ENCODE measurements at regions not wholly inside any gene's neighbourhood (a gene's known extent, or its start where the extent isn't known, plus 50 kb on each side); places are given as distances from the start of the nearest gene placed in this dataset.
"Not testable (repeated sequence)": the region's sequence is repeated elsewhere in the genome, so short reads cannot be mapped to it uniquely, and the experiment has no call there.

DNA sequence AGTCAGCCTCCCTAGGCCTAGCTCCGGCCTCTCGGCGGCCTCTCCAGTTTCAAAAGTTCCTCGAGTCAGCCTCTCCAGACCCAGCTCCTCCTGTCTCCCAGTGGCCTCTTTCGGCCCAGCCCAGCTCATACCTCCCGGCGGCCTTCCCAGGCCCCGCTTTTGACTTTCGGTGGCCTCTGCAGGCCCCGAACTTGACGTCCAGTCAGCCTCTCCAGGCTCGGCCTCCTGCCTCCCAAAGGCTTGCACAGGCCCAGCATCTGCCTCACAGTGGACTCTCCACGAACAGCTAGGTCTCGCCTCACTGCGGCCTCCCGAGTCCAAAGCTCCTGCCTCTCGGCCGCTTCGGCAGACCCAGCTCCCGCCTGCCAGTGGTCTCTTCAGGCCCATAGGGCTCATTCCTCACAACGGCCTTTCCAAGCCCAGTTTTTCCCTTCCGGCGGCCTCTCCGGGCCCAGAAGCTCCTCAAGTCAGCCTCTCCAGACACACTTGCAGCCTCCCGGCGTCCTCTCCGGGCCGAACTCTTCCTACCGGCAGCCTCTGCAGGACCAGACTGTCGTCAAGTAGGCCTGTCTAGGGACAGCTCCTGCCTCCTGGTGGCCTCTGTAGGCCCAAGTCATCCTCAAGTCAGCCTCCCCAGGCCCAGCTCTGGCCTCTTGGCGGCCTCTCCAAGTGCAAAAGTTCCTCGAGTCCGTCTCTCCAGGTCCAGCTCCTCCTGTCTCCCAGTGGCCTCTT, 249.9 kb upstream of the ZNF722 start:
- H3K4me1 Mint-ChIP-seq (ENCODE audit: low read depth); H3K27ac Mint-ChIP-seq; H3K4me3 ChIP-seq (ENCODE audit: low read length); DNase-seq; H3K36me3 ChIP-seq (ENCODE audit: insufficient read depth, low read length); H3K36me3 Mint-ChIP-seq (ENCODE audit: low read depth); H3K4me3 Mint-ChIP-seq; H3K27me3 ChIP-seq (ENCODE audit: control insufficient read depth in 1 of 2, insufficient read depth in 2 of 2, low read length in 2 of 2); H3K4me1 ChIP-seq (ENCODE audit: insufficient read depth, low read length); POLR2A ChIA-PET; H3K9me3 Mint-ChIP-seq; ATAC-seq (ENCODE audit: poor library complexity); H3K27me3 Mint-ChIP-seq; CTCF ChIA-PET; intact Hi-C loops (cut with DNase I, micrococcal nuclease); H3K27ac ChIP-seq (ENCODE audit: low read depth in 1 of 2, low read length in 2 of 2): not testable (repeated sequence)
- peaks cover 0 to 39% of the 10 kb centered on the region in 2 experiments for H3K9me3 ChIP-seq (ENCODE audit: control insufficient read depth in 1 of 2, insufficient read depth in 1 of 2, low read length in 2 of 2)

DNA sequence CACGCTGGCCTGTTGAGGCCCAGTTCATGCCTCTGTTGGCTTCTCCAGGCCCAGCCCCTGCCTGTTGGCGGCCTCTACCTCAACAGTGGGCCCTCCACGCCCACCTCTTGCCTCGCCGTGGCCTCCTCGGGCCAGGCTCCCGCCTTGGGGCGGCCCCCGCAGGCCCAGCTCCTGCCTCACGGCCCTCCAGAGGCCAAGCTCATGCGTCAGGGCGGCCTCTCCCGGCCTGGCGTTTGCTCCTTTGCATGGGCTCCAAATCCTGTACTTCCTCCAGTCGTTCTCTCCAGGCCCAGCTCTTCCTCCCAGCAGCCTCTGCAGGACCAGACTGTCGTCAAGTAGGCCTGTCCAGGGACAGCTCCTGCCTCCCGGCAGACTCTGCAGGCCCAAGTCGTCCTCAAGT, 246.2 kb upstream of the ZNF722 start:
- H3K4me1 ChIP-seq (ENCODE audit: insufficient read depth, low read length); H3K27me3 Mint-ChIP-seq; H3K4me3 ChIP-seq (ENCODE audit: low read length); H3K4me3 Mint-ChIP-seq; H3K36me3 ChIP-seq (ENCODE audit: insufficient read depth, low read length); H3K36me3 Mint-ChIP-seq (ENCODE audit: low read depth); H3K27ac Mint-ChIP-seq; CTCF ChIA-PET; DNase-seq; intact Hi-C loops (cut with DNase I, micrococcal nuclease); H3K27me3 ChIP-seq (ENCODE audit: control insufficient read depth in 1 of 2, insufficient read depth in 2 of 2, low read length in 2 of 2); ATAC-seq (ENCODE audit: poor library complexity); H3K9me3 Mint-ChIP-seq; POLR2A ChIA-PET; H3K27ac ChIP-seq (ENCODE audit: low read depth in 1 of 2, low read length in 2 of 2); H3K4me1 Mint-ChIP-seq (ENCODE audit: low read depth): not testable (repeated sequence)
- peaks cover 0 to 26% of the 10 kb centered on the region in 2 experiments for H3K9me3 ChIP-seq (ENCODE audit: control insufficient read depth in 1 of 2, insufficient read depth in 1 of 2, low read length in 2 of 2)

- H3K27ac Mint-ChIP-seq; H3K4me3 Mint-ChIP-seq; H3K9me3 Mint-ChIP-seq; CTCF ChIA-PET; H3K27me3 ChIP-seq (ENCODE audit: control insufficient read depth in 1 of 2, insufficient read depth in 2 of 2, low read length in 2 of 2); H3K4me1 Mint-ChIP-seq (ENCODE audit: low read depth); H3K36me3 Mint-ChIP-seq (ENCODE audit: low read depth); H3K36me3 ChIP-seq (ENCODE audit: insufficient read depth, low read length); H3K4me1 ChIP-seq (ENCODE audit: insufficient read depth, low read length); H3K27me3 Mint-ChIP-seq; DNase-seq; intact Hi-C loops (cut with DNase I, micrococcal nuclease); H3K4me3 ChIP-seq (ENCODE audit: low read length); POLR2A ChIA-PET; H3K27ac ChIP-seq (ENCODE audit: low read depth in 1 of 2, low read length in 2 of 2); ATAC-seq (ENCODE audit: poor library complexity): not testable (repeated sequence)
- peaks cover 0 to 19% of the 10 kb centered on the region in 2 experiments for H3K9me3 ChIP-seq (ENCODE audit: control insufficient read depth in 1 of 2, insufficient read depth in 1 of 2, low read length in 2 of 2)
Measured at GRCh38 chr7:63753160-63753559, 245.5 kb upstream of the ZNF722 start.

GRCh38 chr7:63760202-63760601, 238.4 kb upstream of the ZNF722 start:
- not testable (repeated sequence) for H3K4me1 Mint-ChIP-seq (ENCODE audit: low read depth); ATAC-seq (ENCODE audit: poor library complexity); H3K27me3 ChIP-seq (ENCODE audit: control insufficient read depth in 1 of 2, insufficient read depth in 2 of 2, low read length in 2 of 2)

DNA sequence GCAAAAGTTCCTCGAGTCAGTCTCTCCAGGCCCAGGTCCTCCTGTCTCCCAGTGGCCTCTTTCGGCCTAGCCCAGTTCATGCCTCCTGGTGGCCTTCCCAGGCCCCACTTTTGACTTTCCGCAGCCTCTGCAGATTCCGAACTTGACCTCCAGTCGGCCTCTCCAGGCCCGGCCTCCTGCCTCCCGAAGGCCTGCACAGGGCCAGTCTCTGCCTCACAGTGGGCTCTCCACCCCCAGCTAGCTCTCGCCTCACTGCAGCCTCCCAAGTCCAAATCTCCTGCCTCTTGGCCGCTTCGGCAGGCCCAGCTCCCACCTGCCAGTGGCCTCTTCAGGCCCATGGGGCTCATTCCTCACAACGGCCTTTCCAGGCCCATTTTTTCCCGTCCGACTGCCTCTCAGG, 233.1 kb upstream of the ZNF722 start:
- H3K9me3 ChIP-seq (ENCODE audit: control insufficient read depth in 1 of 2, insufficient read depth in 1 of 2, low read length in 2 of 2): peaks cover 0 to 25% of the 10 kb centered on the region in 2 experiments
- H3K4me1 Mint-ChIP-seq (ENCODE audit: low read depth); CTCF ChIA-PET; H3K4me3 ChIP-seq (ENCODE audit: low read length); POLR2A ChIA-PET; H3K27me3 ChIP-seq (ENCODE audit: control insufficient read depth in 1 of 2, insufficient read depth in 2 of 2, low read length in 2 of 2); H3K36me3 Mint-ChIP-seq (ENCODE audit: low read depth); H3K27ac Mint-ChIP-seq; intact Hi-C loops (cut with DNase I, micrococcal nuclease); H3K4me1 ChIP-seq (ENCODE audit: insufficient read depth, low read length); H3K4me3 Mint-ChIP-seq; H3K36me3 ChIP-seq (ENCODE audit: insufficient read depth, low read length); ATAC-seq (ENCODE audit: poor library complexity); H3K9me3 Mint-ChIP-seq; H3K27me3 Mint-ChIP-seq; DNase-seq; H3K27ac ChIP-seq (ENCODE audit: low read depth in 1 of 2, low read length in 2 of 2): not testable (repeated sequence)

More at GRCh38 chr7:63760202-63760601, 238.4 kb upstream of the ZNF722 start:
- H3K4me3 ChIP-seq (ENCODE audit: low read length); DNase-seq; H3K9me3 ChIP-seq (ENCODE audit: control insufficient read depth in 1 of 2, insufficient read depth in 1 of 2, low read length in 2 of 2); intact Hi-C loops (cut with DNase I, micrococcal nuclease); POLR2A ChIA-PET; H3K4me3 Mint-ChIP-seq; CTCF ChIA-PET; H3K36me3 Mint-ChIP-seq (ENCODE audit: low read depth); H3K9me3 Mint-ChIP-seq; H3K27ac Mint-ChIP-seq; H3K36me3 ChIP-seq (ENCODE audit: insufficient read depth, low read length); H3K4me1 ChIP-seq (ENCODE audit: insufficient read depth, low read length); H3K27me3 Mint-ChIP-seq; H3K27ac ChIP-seq (ENCODE audit: low read depth in 1 of 2, low read length in 2 of 2): not testable (repeated sequence)

DNA sequence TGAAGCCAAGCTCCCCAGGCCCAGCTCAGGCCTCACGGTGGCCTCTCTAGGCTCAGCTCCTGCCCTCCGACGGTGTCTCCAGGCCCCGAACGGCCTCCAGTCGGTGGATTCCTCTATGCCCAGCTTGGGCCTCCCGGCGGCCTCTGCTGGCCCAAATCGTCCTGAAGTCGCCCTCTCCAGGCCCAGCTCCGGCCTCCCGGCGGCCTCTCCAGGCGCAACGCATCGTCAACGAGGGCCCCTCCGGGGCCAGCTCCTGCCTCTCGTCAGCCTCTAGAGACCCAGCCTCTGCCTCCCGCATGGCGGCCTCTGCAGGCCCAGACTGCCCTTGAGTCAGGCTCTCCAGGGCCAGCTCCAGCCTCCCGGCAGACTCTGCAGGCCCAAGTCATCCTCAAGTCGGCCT, 232.5 kb upstream of the ZNF722 start:
- DNase-seq; H3K4me1 ChIP-seq (ENCODE audit: insufficient read depth, low read length); intact Hi-C loops (cut with DNase I, micrococcal nuclease); H3K27ac Mint-ChIP-seq; ATAC-seq (ENCODE audit: poor library complexity); H3K9me3 Mint-ChIP-seq; H3K27me3 Mint-ChIP-seq; H3K4me3 Mint-ChIP-seq; POLR2A ChIA-PET; H3K4me3 ChIP-seq (ENCODE audit: low read length); CTCF ChIA-PET; H3K36me3 Mint-ChIP-seq (ENCODE audit: low read depth); H3K27me3 ChIP-seq (ENCODE audit: control insufficient read depth in 1 of 2, insufficient read depth in 2 of 2, low read length in 2 of 2); H3K27ac ChIP-seq (ENCODE audit: low read depth in 1 of 2, low read length in 2 of 2); H3K4me1 Mint-ChIP-seq (ENCODE audit: low read depth); H3K36me3 ChIP-seq (ENCODE audit: insufficient read depth, low read length): not testable (repeated sequence)
- peaks cover 0 to 25% of the 10 kb centered on the region in 2 experiments for H3K9me3 ChIP-seq (ENCODE audit: control insufficient read depth in 1 of 2, insufficient read depth in 1 of 2, low read length in 2 of 2)

- H3K27ac Mint-ChIP-seq; CTCF ChIA-PET; H3K36me3 Mint-ChIP-seq (ENCODE audit: low read depth): not testable (repeated sequence)
Measured at GRCh38 chr7:63770162-63770561, 228.5 kb upstream of the ZNF722 start.

More at GRCh38 chr7:63770162-63770561, 228.5 kb upstream of the ZNF722 start:
- H3K9me3 Mint-ChIP-seq; H3K27me3 Mint-ChIP-seq; POLR2A ChIA-PET; H3K27ac ChIP-seq (ENCODE audit: low read depth in 1 of 2, low read length in 2 of 2); H3K27me3 ChIP-seq (ENCODE audit: control insufficient read depth in 1 of 2, insufficient read depth in 2 of 2, low read length in 2 of 2); H3K4me1 Mint-ChIP-seq (ENCODE audit: low read depth); intact Hi-C loops (cut with DNase I, micrococcal nuclease); H3K4me1 ChIP-seq (ENCODE audit: insufficient read depth, low read length); H3K36me3 ChIP-seq (ENCODE audit: insufficient read depth, low read length); H3K4me3 Mint-ChIP-seq; DNase-seq; H3K4me3 ChIP-seq (ENCODE audit: low read length); ATAC-seq (ENCODE audit: poor library complexity): not testable (repeated sequence)
- peaks cover 0 to 45% of the 10 kb centered on the region in 2 experiments for H3K9me3 ChIP-seq (ENCODE audit: control insufficient read depth in 1 of 2, insufficient read depth in 1 of 2, low read length in 2 of 2)

All from CD4-positive, alpha-beta T cell (primary cell).